ENCODE measurements at regions not wholly inside any gene's neighbourhood (a gene's known extent, or its start where the extent isn't known, plus 50 kb on each side); places are given as distances from the start of the nearest gene placed in this dataset.

- TF ChIP-seq CTCF (IDR thresholded peaks at IDR 0.05) (no peak), POLR2A (IDR thresholded peaks at IDR 0.05) (no peak)
Measured at GRCh38 chr11:15624701-15625100, 510.0 kb downstream of the INSC start.
